Stimulated activated CD8-positive, alpha-beta memory T cell treated with anti-CD3 and anti-CD28 coated beads, Interleukin-12 subunit alpha, Interleukin-12 subunit beta, amount 100 ng/mL, for 4 hours (primary cell): ENCODE measurements at regions not wholly inside any gene's neighbourhood (a gene's known extent, or its start where the extent isn't known, plus 50 kb on each side); places are given as distances from the start of the nearest gene placed in this dataset.
A peak's percentile ranks its signal among the peaks of the same experiment; 100 is the strongest.

Experiments used
- DNase-seq: peaks from one replicate; pipeline ENCODE4 v3.0.0-alpha.2; 2020; ENCODE audit warnings: low read depth

DNA sequence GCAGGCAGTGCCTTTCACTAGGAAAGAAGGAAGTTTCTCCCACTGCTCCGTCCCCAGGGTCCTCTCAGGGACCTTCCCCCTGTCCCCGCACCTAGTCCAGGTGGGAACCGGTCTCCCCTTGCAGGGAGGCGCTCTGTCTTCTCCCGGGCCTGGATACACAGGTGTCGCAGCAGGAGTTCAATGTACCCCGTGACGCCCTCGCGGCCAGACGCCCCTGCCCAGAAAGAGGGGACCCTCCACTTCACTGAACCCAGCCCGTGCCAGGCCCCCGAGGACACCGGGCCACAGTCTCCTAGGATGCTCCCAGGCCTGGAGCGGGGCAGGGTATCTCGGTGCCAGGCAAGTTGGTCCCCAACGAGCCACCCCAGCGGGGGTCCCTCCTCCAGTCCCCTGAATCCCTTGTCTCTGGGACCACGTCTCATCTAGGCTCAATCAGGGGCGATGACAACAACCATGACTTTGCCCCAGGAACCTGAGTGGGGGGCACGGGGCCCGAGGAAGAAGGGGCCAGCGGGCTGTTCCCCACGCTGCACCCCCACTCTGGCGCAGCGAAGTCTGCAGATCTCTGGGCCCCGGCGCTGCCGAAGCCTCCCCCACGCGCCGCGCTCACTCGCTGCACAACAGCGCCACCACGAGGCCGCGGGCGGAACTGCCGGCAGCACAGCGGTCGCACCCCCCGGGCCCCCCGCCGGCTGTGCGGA lies 103.0 kb downstream of the EDN3 start:
- DNase-seq, result peak; percentile 58

- DNase-seq, result no peak
These were observed 103.5 kb downstream of the EDN3 start for GRCh38 chr20:59403962-59404314.

DNA sequence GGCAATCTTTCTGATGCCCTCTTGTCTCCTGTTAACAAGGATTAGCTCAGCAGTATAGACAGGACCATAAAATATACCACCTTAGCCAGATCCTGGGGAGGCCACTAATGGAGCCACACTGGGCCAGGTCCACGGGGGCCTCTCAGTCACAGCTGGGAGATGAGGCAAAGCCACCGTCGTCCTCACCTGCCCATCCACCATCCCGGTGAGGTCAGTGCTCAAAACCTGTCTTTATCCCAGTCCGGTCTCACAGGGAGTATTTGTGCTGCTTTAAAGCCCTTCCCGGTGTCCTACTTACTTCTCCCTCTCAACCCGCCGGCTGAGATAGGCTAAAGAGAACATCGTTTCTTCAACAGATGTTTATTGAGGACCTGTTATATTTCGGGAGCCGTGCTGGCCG lies 104.3 kb downstream of the EDN3 start:
- no peak for DNase-seq

DNA sequence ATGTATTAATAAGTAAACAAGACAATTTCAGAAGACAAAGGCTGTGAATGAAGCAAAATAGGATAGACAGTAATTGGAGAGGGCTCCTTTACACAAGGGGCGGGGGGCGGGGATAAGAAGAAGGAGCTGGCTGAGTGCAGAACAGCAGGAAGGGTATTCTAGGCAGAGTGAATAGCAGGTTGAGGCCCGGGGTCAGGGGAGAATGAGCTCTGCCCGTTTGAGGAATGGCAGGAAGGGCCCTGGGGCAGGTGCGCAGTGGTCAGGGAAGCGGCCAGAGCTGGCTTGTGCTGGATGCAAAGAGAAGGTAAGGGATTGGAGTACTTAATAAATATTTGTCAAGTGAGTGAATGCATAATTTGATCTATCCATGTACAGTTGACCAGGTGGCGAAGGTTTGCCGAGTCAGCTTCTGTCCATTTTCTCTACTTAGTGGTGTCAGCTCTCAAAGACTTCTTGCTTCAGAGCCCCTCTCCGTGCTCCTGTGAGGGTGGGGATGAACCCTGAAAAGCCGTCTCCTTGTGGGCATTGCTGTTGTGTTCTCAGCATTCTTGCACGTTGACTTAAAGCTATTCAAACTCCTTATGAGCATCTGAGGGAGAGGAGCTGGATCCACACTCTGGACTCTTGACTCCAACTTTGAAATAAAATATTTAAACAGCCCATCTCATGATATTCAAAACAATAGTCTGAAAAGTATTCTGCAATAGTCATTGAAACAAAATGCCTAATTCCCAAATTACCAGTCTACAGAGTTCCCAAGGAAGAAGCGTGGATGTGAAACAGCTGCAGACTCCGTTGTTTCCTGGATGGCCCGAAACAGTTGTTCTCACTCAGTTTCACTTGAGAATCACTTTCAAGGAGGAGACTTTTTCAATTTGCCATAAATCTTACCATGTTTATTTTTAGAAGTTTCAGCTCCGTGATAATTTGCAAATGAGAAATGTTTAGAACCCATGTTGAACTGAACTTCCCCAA lies 105.1 kb downstream of the EDN3 start:
- no peak for DNase-seq

- no peak for DNase-seq
These were observed 106.0 kb downstream of the EDN3 start for GRCh38 chr20:59406446-59406845.

DNA sequence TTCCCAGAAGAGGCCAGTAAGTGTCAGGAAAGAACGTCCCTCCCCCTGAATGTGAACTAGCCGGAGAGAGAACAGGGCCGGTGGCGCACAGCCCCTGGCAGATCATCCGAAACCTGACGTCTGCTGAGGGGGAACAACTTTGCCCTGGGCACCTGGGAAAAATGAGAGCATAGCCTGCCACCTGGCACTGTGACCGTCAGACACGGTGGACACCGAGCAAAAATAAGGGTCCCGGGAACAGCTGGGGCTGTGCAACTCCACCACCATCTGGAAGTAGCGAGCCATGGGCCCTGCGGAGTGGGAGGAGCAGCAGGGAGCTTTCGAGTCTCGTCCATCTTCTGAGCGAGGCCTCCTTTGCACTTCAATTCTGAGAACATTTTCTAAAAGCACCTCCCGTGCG lies 110.8 kb downstream of the EDN3 start:
- no peak for DNase-seq

GRCh38 chr20:59411589-59411988 lies 111.2 kb downstream of the EDN3 start:
- DNase-seq, result no peak

- no peak for DNase-seq
These were observed 111.8 kb downstream of the EDN3 start for GRCh38 chr20:59412181-59412580.

DNA sequence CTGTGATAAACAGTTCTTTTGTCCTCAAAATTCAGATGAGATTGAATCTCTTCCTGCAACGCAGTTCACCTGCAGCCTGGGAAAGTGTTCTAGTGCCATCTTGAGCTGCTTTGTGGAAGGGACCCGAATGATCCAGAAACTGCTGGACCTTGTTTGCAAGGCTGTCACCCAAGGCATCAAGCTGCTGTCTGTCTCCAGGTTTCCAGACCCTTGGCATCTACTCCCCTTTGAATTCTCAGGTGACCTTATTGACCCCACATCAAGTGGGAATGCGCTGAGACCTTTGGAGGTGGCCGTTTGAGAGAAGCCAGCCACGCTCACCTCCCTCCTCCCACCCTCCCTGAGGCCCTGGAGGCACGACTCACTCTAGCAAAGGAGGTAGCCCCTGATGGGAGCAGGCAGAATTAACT lies 112.5 kb downstream of the EDN3 start:
- no peak for DNase-seq

DNA sequence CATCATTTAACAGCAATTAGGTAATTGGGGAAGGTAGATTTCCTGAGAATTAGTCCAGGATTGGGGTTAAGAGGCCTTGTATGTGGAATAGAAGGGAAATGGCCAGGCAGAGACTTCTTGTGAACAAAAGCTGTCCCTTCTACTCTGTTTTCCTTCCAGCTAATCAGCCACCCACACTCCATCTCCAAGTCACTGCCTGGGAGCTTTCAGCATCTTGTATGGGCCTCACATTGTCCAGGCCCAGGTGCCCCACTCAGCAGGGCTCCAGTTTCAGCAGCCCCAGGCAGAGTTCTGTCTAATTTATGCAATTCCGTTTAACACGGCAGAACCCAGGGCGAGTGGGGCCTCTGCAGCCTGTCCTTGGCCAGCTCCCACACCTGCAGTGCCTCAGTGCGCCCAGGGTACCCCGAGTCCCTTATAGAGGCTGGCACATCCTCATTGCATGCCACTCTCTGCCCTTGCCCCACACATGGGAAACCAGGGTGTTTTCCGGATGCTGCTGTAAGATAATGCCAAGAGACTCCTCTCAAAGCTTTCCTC lies 113.0 kb downstream of the EDN3 start:
- no peak for DNase-seq

GRCh38 chr20:59414936-59415623 lies 114.7 kb downstream of the EDN3 start:
- no peak for DNase-seq

GRCh38 chr20:59416916-59417315 lies 116.5 kb downstream of the EDN3 start:
- DNase-seq, result no peak

- DNase-seq, result no peak
These were observed 120.7 kb downstream of the EDN3 start for GRCh38 chr20:59421089-59421488.

GRCh38 chr20:59421920-59422637 lies 121.7 kb downstream of the EDN3 start:
- no peak for DNase-seq

- no peak for DNase-seq
These were observed 122.6 kb downstream of the EDN3 start for GRCh38 chr20:59422872-59423544.

DNA sequence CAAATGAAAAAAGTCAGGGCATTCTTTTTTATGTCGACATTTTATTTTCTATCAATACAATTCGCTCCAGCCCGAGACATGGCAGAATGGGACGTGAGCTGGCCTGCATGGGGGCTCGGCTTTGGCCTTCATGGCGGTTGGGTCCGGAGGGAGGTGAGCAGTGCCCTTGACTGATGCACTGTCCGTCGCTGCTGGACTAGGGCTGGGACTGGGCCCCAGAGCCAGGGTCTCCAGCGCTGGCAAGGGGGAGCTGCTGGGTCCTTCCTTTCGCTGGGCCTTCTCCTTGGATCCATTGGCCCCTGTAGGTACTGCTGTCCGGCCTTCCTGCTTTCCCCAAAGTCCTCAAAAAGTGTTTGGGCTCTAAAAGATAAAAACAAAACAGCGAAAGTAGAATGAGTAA lies 124.6 kb downstream of the EDN3 start:
- no peak for DNase-seq

DNA sequence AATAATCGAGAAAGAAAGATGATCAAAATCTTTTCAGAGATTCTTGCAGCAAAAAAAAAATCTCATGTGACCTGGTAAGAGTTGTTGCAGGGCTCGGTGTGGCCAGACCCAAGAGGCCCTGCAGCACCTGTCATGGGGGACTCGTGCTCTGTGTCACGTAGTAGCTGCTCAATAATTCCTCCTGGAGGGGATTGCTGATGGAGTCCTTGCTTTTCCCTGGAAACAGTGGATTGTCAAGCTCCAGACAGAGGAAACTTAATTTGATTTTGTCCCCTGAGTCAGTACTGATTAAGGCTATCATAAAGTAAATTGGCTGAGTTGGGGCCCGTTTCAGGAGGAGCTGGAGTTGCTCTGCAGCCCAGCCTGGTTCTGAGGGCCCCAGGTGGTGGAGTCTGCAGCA lies 125.2 kb downstream of the EDN3 start:
- no peak for DNase-seq

DNA sequence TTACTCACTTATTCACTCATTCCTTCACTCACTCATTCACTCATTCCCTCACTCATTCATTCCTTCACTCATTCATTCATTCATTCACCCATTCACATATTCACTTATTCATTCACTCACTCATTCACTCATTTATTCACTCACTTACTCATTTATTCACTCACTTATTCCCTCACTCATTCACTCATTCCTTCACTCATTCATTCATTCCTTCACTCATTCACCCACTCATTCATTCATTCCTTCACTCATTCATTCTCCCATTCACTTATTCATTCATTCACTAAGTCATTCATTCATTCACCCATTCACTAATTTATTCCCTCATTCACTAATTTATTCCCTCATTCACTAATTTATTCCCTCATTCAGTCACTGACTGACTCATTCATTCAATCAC lies 127.6 kb downstream of the EDN3 start:
- no peak for DNase-seq

DNA sequence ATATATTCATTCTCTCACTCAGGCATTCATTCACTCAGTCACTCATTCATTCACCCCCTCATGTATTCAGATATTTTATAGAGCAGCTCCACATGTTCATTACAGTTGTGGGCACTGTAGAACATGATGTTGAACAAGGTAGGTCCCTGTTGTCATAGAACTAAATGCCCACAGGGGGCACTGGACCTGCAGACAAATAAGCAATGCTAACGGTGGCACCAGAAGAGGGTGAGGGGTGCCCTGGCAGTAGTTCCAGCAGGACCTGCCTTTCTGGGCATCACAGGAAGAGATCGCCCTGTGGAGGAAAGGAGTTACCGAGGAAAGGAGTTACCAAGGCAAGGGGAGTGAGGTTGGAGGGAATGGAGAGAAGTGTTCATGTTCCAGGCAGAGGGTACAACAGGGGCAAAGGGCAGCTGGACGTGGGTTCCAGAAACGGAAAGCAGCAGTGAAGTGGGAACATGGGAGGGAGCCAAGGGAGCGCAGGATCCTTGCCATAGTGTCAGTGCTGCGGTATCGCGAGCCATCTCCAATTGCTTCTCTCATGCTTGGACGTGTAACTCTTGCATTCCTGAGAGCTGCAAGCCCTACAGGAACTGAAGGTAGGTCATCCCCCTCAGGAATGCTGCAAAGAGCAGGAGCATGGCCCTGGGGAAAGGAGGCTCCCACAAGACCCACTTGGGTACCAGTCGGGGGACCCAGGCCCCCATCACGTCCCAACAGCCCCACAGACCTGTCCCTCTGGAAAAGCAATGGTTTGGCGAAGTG lies 128.2 kb downstream of the EDN3 start:
- no peak for DNase-seq

- DNase-seq, result no peak
These were observed 129.0 kb downstream of the EDN3 start for GRCh38 chr20:59429396-59429795.

- no peak for DNase-seq
These were observed 130.6 kb downstream of the EDN3 start for GRCh38 chr20:59431014-59431413.
